ENCODE measurements at regions not wholly inside any gene's neighbourhood (a gene's known extent, or its start where the extent isn't known, plus 50 kb on each side); places are given as distances from the start of the nearest gene placed in this dataset.

DNA sequence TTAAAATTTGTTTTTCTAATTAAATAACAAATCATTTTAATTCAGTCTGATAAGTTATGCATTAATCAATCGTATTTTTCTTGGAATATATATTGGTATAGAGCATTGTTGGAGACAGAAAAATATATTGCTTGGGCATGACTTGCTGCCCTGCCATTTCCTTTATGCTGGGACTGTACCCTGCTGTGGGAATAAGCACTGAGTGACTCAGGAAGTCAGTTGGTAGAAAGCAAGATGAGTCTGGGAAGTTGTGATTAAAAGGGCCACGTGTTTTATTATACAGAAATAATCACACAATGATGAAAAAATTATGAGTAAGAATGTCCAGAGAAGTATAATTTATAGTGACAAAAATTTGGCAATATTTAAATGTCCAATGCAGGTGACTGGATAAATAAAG, 139.5 kb downstream of the KIF18A start:
- H3K4me3 ChIP-seq (ENCODE audit: control insufficient read depth, low read depth, low read length), result no peak overlapping the region
- no peak for DNase-seq (ENCODE audit: low read depth)
- TF ChIP-seq, protein P1, sequence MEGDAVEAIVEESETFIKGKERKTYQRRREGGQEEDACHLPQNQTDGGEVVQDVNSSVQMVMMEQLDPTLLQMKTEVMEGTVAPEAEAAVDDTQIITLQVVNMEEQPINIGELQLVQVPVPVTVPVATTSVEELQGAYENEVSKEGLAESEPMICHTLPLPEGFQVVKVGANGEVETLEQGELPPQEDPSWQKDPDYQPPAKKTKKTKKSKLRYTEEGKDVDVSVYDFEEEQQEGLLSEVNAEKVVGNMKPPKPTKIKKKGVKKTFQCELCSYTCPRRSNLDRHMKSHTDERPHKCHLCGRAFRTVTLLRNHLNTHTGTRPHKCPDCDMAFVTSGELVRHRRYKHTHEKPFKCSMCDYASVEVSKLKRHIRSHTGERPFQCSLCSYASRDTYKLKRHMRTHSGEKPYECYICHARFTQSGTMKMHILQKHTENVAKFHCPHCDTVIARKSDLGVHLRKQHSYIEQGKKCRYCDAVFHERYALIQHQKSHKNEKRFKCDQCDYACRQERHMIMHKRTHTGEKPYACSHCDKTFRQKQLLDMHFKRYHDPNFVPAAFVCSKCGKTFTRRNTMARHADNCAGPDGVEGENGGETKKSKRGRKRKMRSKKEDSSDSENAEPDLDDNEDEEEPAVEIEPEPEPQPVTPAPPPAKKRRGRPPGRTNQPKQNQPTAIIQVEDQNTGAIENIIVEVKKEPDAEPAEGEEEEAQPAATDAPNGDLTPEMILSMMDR (conservative IDR thresholded peaks at IDR 0.05; ENCODE audit: control insufficient read depth, insufficient read depth, low read depth, low read length), result no peak

- no peak overlapping the region for H3K4me3 ChIP-seq (ENCODE audit: control insufficient read depth, low read depth, low read length)
- DNase-seq (ENCODE audit: low read depth), result no peak
- TF ChIP-seq, protein P1 (conservative IDR thresholded peaks at IDR 0.05; ENCODE audit: control insufficient read depth, insufficient read depth, low read depth, low read length), result no peak
Measured at GRCh38 chr11:27965559-27965958, 142.4 kb downstream of the KIF18A start.

DNA sequence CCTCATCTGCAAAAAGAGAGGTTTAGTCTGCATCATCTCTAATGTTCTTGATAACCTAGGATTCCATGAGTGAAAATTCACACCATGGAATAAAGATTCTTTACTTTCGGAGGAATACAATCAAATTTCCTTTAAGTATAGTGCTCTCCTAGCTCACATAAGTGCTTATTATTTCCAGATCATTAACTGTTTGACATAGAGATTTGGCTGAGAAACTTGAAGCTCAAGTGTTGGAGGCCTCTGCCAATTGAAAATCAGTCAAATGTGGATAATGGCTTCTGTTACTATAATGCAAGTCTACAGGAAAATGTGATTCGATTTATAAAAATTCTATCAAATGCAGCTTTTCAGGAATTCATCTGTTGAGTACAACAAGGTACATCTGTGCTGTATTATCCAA, 144.6 kb downstream of the KIF18A start:
- DNase-seq (ENCODE audit: low read depth), result no peak
- no peak overlapping the region for H3K4me3 ChIP-seq (ENCODE audit: control insufficient read depth, low read depth, low read length)
- TF ChIP-seq, protein P1 (conservative IDR thresholded peaks at IDR 0.05; ENCODE audit: control insufficient read depth, insufficient read depth, low read depth, low read length), result no peak

DNA sequence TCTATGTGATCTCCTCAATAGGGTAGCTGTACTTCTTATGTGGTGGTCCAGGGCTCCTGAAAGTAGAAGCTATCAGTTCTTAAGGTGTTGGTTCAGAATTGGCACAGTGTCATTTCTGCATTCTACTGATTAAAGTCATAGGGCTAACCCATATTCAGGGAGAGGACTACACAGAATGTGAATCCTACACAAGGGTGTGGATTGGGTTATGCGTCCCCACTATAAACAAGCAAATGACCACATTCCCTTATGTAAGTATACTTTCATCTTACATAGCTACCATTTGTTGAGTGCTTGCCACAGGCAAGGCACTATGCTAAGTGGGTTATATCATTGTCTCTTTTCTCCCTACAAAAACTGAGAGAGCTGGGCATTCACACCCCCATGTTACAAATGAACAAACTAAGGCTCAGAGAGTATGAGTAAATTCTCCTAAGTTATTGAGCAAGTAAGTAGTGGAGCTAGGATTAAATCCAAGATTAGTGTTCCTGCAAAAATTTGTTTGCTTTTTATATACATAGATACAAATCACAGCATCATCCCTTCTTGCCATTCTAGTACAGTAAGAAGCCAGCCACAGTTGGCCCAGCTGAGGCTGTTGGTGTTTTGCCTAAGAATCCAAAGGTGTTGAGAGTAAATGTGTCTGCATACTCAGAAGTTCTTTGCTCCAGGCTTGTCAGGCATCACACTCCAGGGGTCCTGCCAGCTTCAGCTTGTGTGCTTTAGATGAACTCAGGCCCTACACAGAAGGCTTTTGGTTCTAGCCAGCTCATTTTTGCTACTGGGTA, 157.8 kb downstream of the KIF18A start:
- TF ChIP-seq, protein P1 (conservative IDR thresholded peaks at IDR 0.05; ENCODE audit: control insufficient read depth, insufficient read depth, low read depth, low read length), result no peak
- DNase-seq (ENCODE audit: low read depth), result no peak
- H3K4me3 ChIP-seq (ENCODE audit: control insufficient read depth, low read depth, low read length), result no peak overlapping the region

DNA sequence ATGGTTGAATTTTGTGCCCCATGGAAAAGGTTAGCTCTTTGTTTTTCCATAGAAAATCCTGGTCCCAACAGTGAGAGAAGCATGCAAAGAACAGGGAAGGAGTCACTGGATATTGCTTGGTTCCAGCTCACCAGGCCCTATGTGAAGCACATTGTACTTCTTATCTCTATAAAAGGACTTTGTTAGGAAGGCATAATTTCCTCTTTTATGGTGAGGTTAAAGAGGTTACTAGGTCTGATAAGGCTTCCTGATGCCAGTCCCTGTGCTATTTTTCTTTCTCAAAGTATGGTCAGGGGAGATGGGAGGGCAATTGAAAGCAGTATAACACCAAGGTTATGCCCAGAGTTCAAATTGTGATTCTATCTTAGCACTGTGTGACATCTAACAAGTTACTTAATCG, 162.6 kb downstream of the KIF18A start:
- DNase-seq (ENCODE audit: low read depth), result no peak
- H3K4me3 ChIP-seq (ENCODE audit: control insufficient read depth, low read depth, low read length), result no peak overlapping the region
- TF ChIP-seq, protein P1 (conservative IDR thresholded peaks at IDR 0.05; ENCODE audit: control insufficient read depth, insufficient read depth, low read depth, low read length), result no peak

- DNase-seq (ENCODE audit: low read depth), result no peak
- H3K4me3 ChIP-seq (ENCODE audit: control insufficient read depth, low read depth, low read length), result no peak overlapping the region
- TF ChIP-seq, protein P1 (conservative IDR thresholded peaks at IDR 0.05; ENCODE audit: control insufficient read depth, insufficient read depth, low read depth, low read length), result no peak
Measured at GRCh38 chr11:27938011-27938410, 169.9 kb downstream of the KIF18A start.

DNA sequence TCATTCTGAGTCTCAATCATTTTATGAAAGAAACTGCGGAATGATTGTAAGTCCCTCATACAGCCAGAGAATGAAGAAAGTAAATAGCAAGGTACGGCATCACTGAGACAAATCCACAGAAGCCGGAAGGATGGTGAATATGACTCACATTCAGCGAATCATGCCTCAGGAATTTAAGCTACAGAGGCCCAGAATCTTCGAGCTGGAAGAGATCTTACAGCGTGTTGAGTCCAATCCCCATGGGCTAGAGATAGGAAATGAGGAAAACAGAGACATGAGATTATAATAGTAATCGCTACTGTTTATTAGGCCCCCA, 173.2 kb downstream of the KIF18A start:
- TF ChIP-seq, protein P1 (conservative IDR thresholded peaks at IDR 0.05; ENCODE audit: control insufficient read depth, insufficient read depth, low read depth, low read length), result no peak
- DNase-seq (ENCODE audit: low read depth), result peak; percentile 93
- H3K4me3 ChIP-seq (ENCODE audit: control insufficient read depth, low read depth, low read length), result no peak overlapping the region

Measured in fibroblast of mammary gland (primary cell).